Nephron progenitor cell (in vitro differentiated cells): ENCODE measurements at regions not wholly inside any gene's neighbourhood (a gene's known extent, or its start where the extent isn't known, plus 50 kb on each side); places are given as distances from the start of the nearest gene placed in this dataset.
A peak's percentile ranks its signal among the peaks of the same experiment; 100 is the strongest.

Experiments used
- DNase-seq: peaks from one replicate; pipeline ENCODE4 v3.0.0; 2021
- H3K27ac Mint-ChIP-seq: 2 replicates; pipeline ENCODE4 v1.8.0; 2021; ENCODE audit warnings: mild to moderate bottlenecking, moderate library complexity, mixed read lengths
- H3K27me3 Mint-ChIP-seq: 2 replicates; pipeline ENCODE4 v1.8.0; 2021; ENCODE audit warnings: mild to moderate bottlenecking, low read depth, mixed read lengths; ENCODE audit not compliant: poor library complexity
- H3K36me3 Mint-ChIP-seq: 2 replicates; pipeline ENCODE4 v1.8.0; 2021; ENCODE audit warnings: low read depth, mixed read lengths
- H3K4me1 Mint-ChIP-seq: 2 replicates; pipeline ENCODE4 v1.8.0; 2021; ENCODE audit warnings: mixed read lengths
- H3K4me3 Mint-ChIP-seq: 2 replicates; pipeline ENCODE4 v1.8.0; 2021; ENCODE audit warnings: mild to moderate bottlenecking, moderate library complexity, mixed read lengths
- H3K9me3 Mint-ChIP-seq: 2 replicates; pipeline ENCODE4 v1.8.0; 2021; ENCODE audit warnings: mild to moderate bottlenecking, moderate library complexity, mixed read lengths
- CTCF ChIP-seq: fragments of 200-600 bp; sonication (generic); IDR thresholded peaks from 2 replicates; pipeline ENCODE4 v1.5.0; 2021; ENCODE audit warnings: antibody characterized with exemption

GRCh38 chr10:55203319-55203718 lies 402.3 kb upstream of the PCDH15 start:
- Mint-ChIP-seq H3K27ac (no peak overlapping the region), H3K9me3 (no peaks in the 10 kb centered on the region), H3K27me3 (no peaks in the 10 kb centered on the region), H3K4me3 (no peak overlapping the region), H3K4me1 (peaks cover 5% of the 10 kb centered on the region), H3K36me3 (no peaks in the 10 kb centered on the region)
- no peak for TF ChIP-seq CTCF
- DNase-seq: no peak

GRCh38 chr10:55200020-55200419 lies 399.0 kb upstream of the PCDH15 start:
- Mint-ChIP-seq H3K36me3 (no peaks in the 10 kb centered on the region), H3K4me3 (no peak overlapping the region), H3K9me3 (no peaks in the 10 kb centered on the region), H3K27ac (no peak overlapping the region), H3K27me3 (no peaks in the 10 kb centered on the region), H3K4me1 (peaks cover 5% of the 10 kb centered on the region)
- DNase-seq: no peak
- TF ChIP-seq CTCF: no peak

- Mint-ChIP-seq H3K27me3 (no peaks in the 10 kb centered on the region), H3K9me3 (no peaks in the 10 kb centered on the region), H3K4me3 (no peak overlapping the region), H3K27ac (no peak overlapping the region), H3K36me3 (no peaks in the 10 kb centered on the region), H3K4me1 (no peaks in the 10 kb centered on the region)
- no peak for DNase-seq
- no peak for TF ChIP-seq CTCF
Measured at GRCh38 chr10:55191236-55191860, 390.3 kb upstream of the PCDH15 start.

- Mint-ChIP-seq H3K27me3 (no peaks in the 10 kb centered on the region), H3K4me3 (no peak overlapping the region), H3K36me3 (no peaks in the 10 kb centered on the region), H3K27ac (no peak overlapping the region), H3K4me1 (no peaks in the 10 kb centered on the region), H3K9me3 (no peaks in the 10 kb centered on the region)
- no peak for DNase-seq
- no peak for TF ChIP-seq CTCF
Measured at GRCh38 chr10:55183993-55184392, 383.0 kb upstream of the PCDH15 start.

GRCh38 chr10:55180357-55180756 lies 379.3 kb upstream of the PCDH15 start:
- DNase-seq: no peak
- no peak overlapping the region for H3K27ac Mint-ChIP-seq
- no peak overlapping the region for H3K4me3 Mint-ChIP-seq
- H3K4me1 Mint-ChIP-seq: no peaks in the 10 kb centered on the region
- no peaks in the 10 kb centered on the region for H3K36me3 Mint-ChIP-seq
- TF ChIP-seq CTCF: no peak
- H3K9me3 Mint-ChIP-seq: no peaks in the 10 kb centered on the region
- peaks cover 3% of the 10 kb centered on the region for H3K27me3 Mint-ChIP-seq

- H3K9me3 Mint-ChIP-seq: no peaks in the 10 kb centered on the region
- H3K4me3 Mint-ChIP-seq: no peak overlapping the region
- H3K27ac Mint-ChIP-seq: no peak overlapping the region
- peaks cover 5% of the 10 kb centered on the region for H3K27me3 Mint-ChIP-seq
- H3K4me1 Mint-ChIP-seq: no peaks in the 10 kb centered on the region
- DNase-seq: peak; percentile 5
- H3K36me3 Mint-ChIP-seq: no peaks in the 10 kb centered on the region
- TF ChIP-seq CTCF: no peak
Measured at GRCh38 chr10:55174419-55174818, 373.4 kb upstream of the PCDH15 start.
